ENCODE measurements at regions not wholly inside any gene's neighbourhood (a gene's known extent, or its start where the extent isn't known, plus 50 kb on each side); places are given as distances from the start of the nearest gene placed in this dataset. TPM values are rescaled to one million over a fixed set of nuclear protein-coding genes. Genes with fewer than 3 reads are reported as not detected.
"Not testable (repeated sequence)": the region's sequence is repeated elsewhere in the genome, so short reads cannot be mapped to it uniquely, and the experiment has no call there.

- peak; percentile 0 for DNase-seq (ENCODE audit: low spot score)
- H3K9me2 ChIP-seq (replicated peaks; ENCODE audit: insufficient read depth); H2AFZ ChIP-seq; H3K27me3 ChIP-seq; H3K27ac ChIP-seq; H3K36me3 ChIP-seq (replicated peaks; ENCODE audit: insufficient read depth, low read depth); H3K4me3 ChIP-seq; H4K20me1 ChIP-seq (ENCODE audit: insufficient read depth, poor library complexity, severe bottlenecking); H3K79me2 ChIP-seq; H3K4me1 ChIP-seq (ENCODE audit: insufficient read depth); H3K9me3 ChIP-seq (ENCODE audit: low read depth): not testable (repeated sequence)
- peak overlapping the region; percentile 57 for H3K4me2 ChIP-seq
- TF ChIP-seq EZH2 (IDR thresholded peaks at IDR 0.05; ENCODE audit: borderline replicate concordance): peak; percentile 47
- 14% methylated on average over 16 of the region's 77 CpGs for WGBS (ENCODE audit: low lambda C conversion rate, missing lambda C conversion rate)
Measured at GRCh38 chr15:30225233-30225891, 90.5 kb downstream of the GOLGA8T start.

GRCh38 chr15:30261432-30262141 lies 126.7 kb downstream of the GOLGA8T start:
- not testable (repeated sequence) for H3K4me2 ChIP-seq; H2AFZ ChIP-seq; H3K27me3 ChIP-seq; H3K4me3 ChIP-seq; H3K4me1 ChIP-seq (ENCODE audit: insufficient read depth); DNase-seq (ENCODE audit: low spot score); H3K9me2 ChIP-seq (replicated peaks; ENCODE audit: insufficient read depth); H3K27ac ChIP-seq; H4K20me1 ChIP-seq (ENCODE audit: insufficient read depth, poor library complexity, severe bottlenecking); H3K9me3 ChIP-seq (ENCODE audit: low read depth); H3K79me2 ChIP-seq; H3K36me3 ChIP-seq (replicated peaks; ENCODE audit: insufficient read depth, low read depth)
- 92% methylated on average over 19 of the region's 23 CpGs for WGBS (ENCODE audit: low lambda C conversion rate, missing lambda C conversion rate)

GRCh38 chr15:30262142-30262460 lies 127.2 kb downstream of the GOLGA8T start:
- not testable (repeated sequence) for H3K4me2 ChIP-seq; H4K20me1 ChIP-seq (ENCODE audit: insufficient read depth, poor library complexity, severe bottlenecking); H3K79me2 ChIP-seq; H3K9me3 ChIP-seq (ENCODE audit: low read depth); H2AFZ ChIP-seq; H3K27me3 ChIP-seq; H3K36me3 ChIP-seq (replicated peaks; ENCODE audit: insufficient read depth, low read depth); H3K4me1 ChIP-seq (ENCODE audit: insufficient read depth); H3K4me3 ChIP-seq; H3K9me2 ChIP-seq (replicated peaks; ENCODE audit: insufficient read depth); H3K27ac ChIP-seq; DNase-seq (ENCODE audit: low spot score)
- WGBS (ENCODE audit: low lambda C conversion rate, missing lambda C conversion rate): no CpG with 5 or more reads among the region's 14 CpGs

- not testable (repeated sequence) for H3K4me2 ChIP-seq; H3K36me3 ChIP-seq (replicated peaks; ENCODE audit: insufficient read depth, low read depth); H2AFZ ChIP-seq; H3K27me3 ChIP-seq; H3K9me2 ChIP-seq (replicated peaks; ENCODE audit: insufficient read depth); H4K20me1 ChIP-seq (ENCODE audit: insufficient read depth, poor library complexity, severe bottlenecking); H3K79me2 ChIP-seq; H3K4me1 ChIP-seq (ENCODE audit: insufficient read depth); H3K9me3 ChIP-seq (ENCODE audit: low read depth); H3K4me3 ChIP-seq; H3K27ac ChIP-seq; DNase-seq (ENCODE audit: low spot score)
- WGBS (ENCODE audit: low lambda C conversion rate, missing lambda C conversion rate): 72% methylated on average over 3 of the region's 4 CpGs
Measured at GRCh38 chr15:30264000-30264399, 129.1 kb downstream of the GOLGA8T start.

- not testable (repeated sequence) for H4K20me1 ChIP-seq (ENCODE audit: insufficient read depth, poor library complexity, severe bottlenecking); H3K79me2 ChIP-seq; H3K27ac ChIP-seq; H3K4me1 ChIP-seq (ENCODE audit: insufficient read depth); H3K4me2 ChIP-seq; H3K9me2 ChIP-seq (replicated peaks; ENCODE audit: insufficient read depth); H3K4me3 ChIP-seq; H2AFZ ChIP-seq; H3K9me3 ChIP-seq (ENCODE audit: low read depth); H3K36me3 ChIP-seq (replicated peaks; ENCODE audit: insufficient read depth, low read depth); H3K27me3 ChIP-seq; DNase-seq (ENCODE audit: low spot score)
- no CpG with 5 or more reads among the region's 14 CpGs for WGBS (ENCODE audit: low lambda C conversion rate, missing lambda C conversion rate)
Measured at GRCh38 chr15:30295150-30295844, 98.0 kb downstream of the CHRFAM7A start.

- not testable (repeated sequence) for H3K36me3 ChIP-seq (replicated peaks; ENCODE audit: insufficient read depth, low read depth); H3K9me2 ChIP-seq (replicated peaks; ENCODE audit: insufficient read depth); H3K79me2 ChIP-seq; H3K27me3 ChIP-seq; H3K4me3 ChIP-seq; H3K4me2 ChIP-seq; H2AFZ ChIP-seq; H3K27ac ChIP-seq; H4K20me1 ChIP-seq (ENCODE audit: insufficient read depth, poor library complexity, severe bottlenecking); H3K4me1 ChIP-seq (ENCODE audit: insufficient read depth); H3K9me3 ChIP-seq (ENCODE audit: low read depth); DNase-seq (ENCODE audit: low spot score)
- WGBS (ENCODE audit: low lambda C conversion rate, missing lambda C conversion rate): no CpG with 5 or more reads among the region's 3 CpGs
Measured at GRCh38 chr15:30303968-30304367, 89.4 kb downstream of the CHRFAM7A start.

Small RNA genes in the stretch of these regions (small RNA-seq; reads per million reads assigned to genes)
- gene RNU6-17P: not detected
